PC-9 (cell line): ENCODE measurements at regions not wholly inside any gene's neighbourhood (a gene's known extent, or its start where the extent isn't known, plus 50 kb on each side); places are given as distances from the start of the nearest gene placed in this dataset.

Experiments
- BruUV-seq: library from RNA; stranded (reverse); fragments of 400-500 nt; replicated peaks from 2 replicates; lab custom pipeline; 2021; lab: Mats Ljungman, UMichigan
- CTCF ChIA-PET: fragments of 300-600 bp; sonication (Branson Sonifier 250); formaldehyde crosslinking; loops from one replicate; lab custom pipeline; 2022; ENCODE audit warnings: antibody characterized with exemption; lab: Charles Lee
- POLR2A ChIA-PET: fragments of 300-600 bp; sonication (Branson Sonifier 250); formaldehyde crosslinking; loops from one replicate; lab custom pipeline; 2022; ENCODE audit warnings: antibody characterized with exemption; ENCODE audit not compliant: unreplicated experiment; lab: Charles Lee
- DNase-seq, 2 experiments: peaks; one replicate each; pipeline versions ENCODE4 v3.0.0 to v3.0.0-alpha.2; 2015 to 2022; ENCODE audit warnings: mixed read lengths in 1 of 2
- H2AFZ ChIP-seq: fragments of 200-600 bp; sonication (generic); 2 replicates; pipeline ENCODE4 v1.8.1; 2017; ENCODE audit warnings: antibody characterized with exemption
- H3F3A ChIP-seq: fragments of 200-600 bp; sonication (generic); 2 replicates; pipeline ENCODE4 v1.8.1; 2017; ENCODE audit warnings: antibody characterized with exemption, mild to moderate bottlenecking, low read depth; ENCODE audit not compliant: insufficient read depth
- H3K27ac ChIP-seq: fragments of 200-600 bp; sonication (generic); 2 replicates; pipeline ENCODE4 v1.6.1; 2016; ENCODE audit warnings: mixed run types
- H3K27me3 ChIP-seq: fragments of 200-600 bp; sonication (generic); 2 replicates; pipeline ENCODE4 v1.6.1; 2016; ENCODE audit warnings: low read depth, mixed run types; ENCODE audit not compliant: insufficient read depth
- H3K36me3 ChIP-seq: fragments of 200-600 bp; sonication (generic); 2 replicates; pipeline ENCODE4 v1.6.1; 2016; ENCODE audit warnings: low read depth, mixed run types
- H3K4me1 ChIP-seq: fragments of 200-600 bp; sonication (generic); replicated peaks from 2 replicates; pipeline ENCODE4 v1.6.1; 2016; ENCODE audit warnings: mixed run types; ENCODE audit not compliant: insufficient read depth
- H3K4me2 ChIP-seq: fragments of 200-600 bp; sonication (generic); 2 replicates; pipeline ENCODE4 v1.6.1; 2017; ENCODE audit warnings: mixed run types
- H3K4me3 ChIP-seq: fragments of 200-600 bp; sonication (generic); 2 replicates; pipeline ENCODE4 v1.6.1; 2016; ENCODE audit warnings: mixed run types
- H3K79me2 ChIP-seq: fragments of 200-600 bp; sonication (generic); 2 replicates; pipeline ENCODE4 v1.6.1; 2017; ENCODE audit warnings: low read depth, mixed run types
- H3K9me2 ChIP-seq: fragments of 200-600 bp; sonication (generic); 2 replicates; pipeline ENCODE4 v1.8.1; 2017; ENCODE audit warnings: mild to moderate bottlenecking; ENCODE audit not compliant: insufficient read depth
- H3K9me3 ChIP-seq: fragments of 200-600 bp; sonication (generic); 2 replicates; pipeline ENCODE4 v1.8.1; 2016; ENCODE audit warnings: low read depth; ENCODE audit not compliant: insufficient read depth
- H4K20me1 ChIP-seq: fragments of 200-600 bp; sonication (generic); 2 replicates; pipeline ENCODE4 v1.8.1; 2017; ENCODE audit not compliant: insufficient read depth
- EZH2 ChIP-seq: fragments of 200-600 bp; sonication (generic); IDR thresholded peaks from 2 replicates; pipeline ENCODE4 v1.8.0; 2017; ENCODE audit warnings: antibody characterized with exemption, low read depth
- intact Hi-C: fragments of 100-400 bp; cut with micrococcal nuclease; formaldehyde crosslinking; loops from one replicate; pipeline ENCODE4 v1.10.0; 2022; ENCODE audit not compliant: unreplicated experiment
- TF ChIP-seq, protein P1 (sequence below): fragments of 200-600 bp; sonication (generic); conservative IDR thresholded peaks from 2 replicates; pipeline ENCODE4 v1.6.1; 2017; ENCODE audit warnings: mixed run types, antibody characterized with exemption, mild to moderate bottlenecking, moderate library complexity

- no peaks in the 10 kb centered on the region for H3K36me3 ChIP-seq
- H3K4me1 ChIP-seq: no peaks in the 10 kb centered on the region
- H3K9me2 ChIP-seq: no peaks in the 10 kb centered on the region
- H3K9me3 ChIP-seq: no peaks in the 10 kb centered on the region
- no peak overlapping the region for H3K4me2 ChIP-seq
- no peak for DNase-seq
- H3K79me2 ChIP-seq: no peaks in the 10 kb centered on the region
- H3F3A ChIP-seq: no peaks in the 10 kb centered on the region
- no peaks in the 10 kb centered on the region for H4K20me1 ChIP-seq
- no peaks in the 10 kb centered on the region for H3K27me3 ChIP-seq
- ChIA-PET POLR2A (no interaction called here), CTCF (no interaction called here)
- no peak overlapping the region for H3K4me3 ChIP-seq
- no TSS peak for BruUV-seq
- intact Hi-C loops: no loop called here
- H2AFZ ChIP-seq: no peak overlapping the region
- no peak overlapping the region for H3K27ac ChIP-seq
- TF ChIP-seq, protein P1, sequence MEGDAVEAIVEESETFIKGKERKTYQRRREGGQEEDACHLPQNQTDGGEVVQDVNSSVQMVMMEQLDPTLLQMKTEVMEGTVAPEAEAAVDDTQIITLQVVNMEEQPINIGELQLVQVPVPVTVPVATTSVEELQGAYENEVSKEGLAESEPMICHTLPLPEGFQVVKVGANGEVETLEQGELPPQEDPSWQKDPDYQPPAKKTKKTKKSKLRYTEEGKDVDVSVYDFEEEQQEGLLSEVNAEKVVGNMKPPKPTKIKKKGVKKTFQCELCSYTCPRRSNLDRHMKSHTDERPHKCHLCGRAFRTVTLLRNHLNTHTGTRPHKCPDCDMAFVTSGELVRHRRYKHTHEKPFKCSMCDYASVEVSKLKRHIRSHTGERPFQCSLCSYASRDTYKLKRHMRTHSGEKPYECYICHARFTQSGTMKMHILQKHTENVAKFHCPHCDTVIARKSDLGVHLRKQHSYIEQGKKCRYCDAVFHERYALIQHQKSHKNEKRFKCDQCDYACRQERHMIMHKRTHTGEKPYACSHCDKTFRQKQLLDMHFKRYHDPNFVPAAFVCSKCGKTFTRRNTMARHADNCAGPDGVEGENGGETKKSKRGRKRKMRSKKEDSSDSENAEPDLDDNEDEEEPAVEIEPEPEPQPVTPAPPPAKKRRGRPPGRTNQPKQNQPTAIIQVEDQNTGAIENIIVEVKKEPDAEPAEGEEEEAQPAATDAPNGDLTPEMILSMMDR: no peak
- TF ChIP-seq EZH2: no peak
These were observed 589.5 kb upstream of the NXPH2 start for GRCh38 chr2:139369423-139370409.

GRCh38 chr2:139367416-139367815 lies 587.2 kb upstream of the NXPH2 start:
- intact Hi-C loops: no loop called here
- ChIA-PET CTCF (no interaction called here), POLR2A (interaction anchor here (0.5 kb wide), 1 partner anchor 1305 kb away, joined by 6 read pairs; no protein-coding TSS in a partner anchor)
- Histone ChIP-seq H3K4me2 (no peak overlapping the region), H3K27me3 (no peaks in the 10 kb centered on the region), H2AFZ (no peak overlapping the region), H3K27ac (no peak overlapping the region), H3K4me1 (no peaks in the 10 kb centered on the region), H3K36me3 (no peaks in the 10 kb centered on the region), H3F3A (no peaks in the 10 kb centered on the region), H4K20me1 (no peaks in the 10 kb centered on the region), H3K4me3 (no peak overlapping the region), H3K9me2 (no peaks in the 10 kb centered on the region), H3K9me3 (no peaks in the 10 kb centered on the region), H3K79me2 (no peaks in the 10 kb centered on the region)
- TF ChIP-seq EZH2: no peak
- TF ChIP-seq, protein P1: no peak
- DNase-seq: no peak
- no TSS peak for BruUV-seq

- H3K79me2 ChIP-seq: no peaks in the 10 kb centered on the region
- POLR2A ChIA-PET: no interaction called here
- DNase-seq: no peak
- no peak overlapping the region for H3K27ac ChIP-seq
- H3K9me3 ChIP-seq: no peaks in the 10 kb centered on the region
- no peaks in the 10 kb centered on the region for H3K9me2 ChIP-seq
- no peaks in the 10 kb centered on the region for H4K20me1 ChIP-seq
- intact Hi-C loops: no loop called here
- H3K4me3 ChIP-seq: no peak overlapping the region
- CTCF ChIA-PET: no interaction called here
- TF ChIP-seq, protein P1: no peak
- TF ChIP-seq EZH2: no peak
- no peaks in the 10 kb centered on the region for H3K27me3 ChIP-seq
- no peaks in the 10 kb centered on the region for H3K36me3 ChIP-seq
- H3K4me1 ChIP-seq: no peaks in the 10 kb centered on the region
- no TSS peak for BruUV-seq
- no peak overlapping the region for H3K4me2 ChIP-seq
- H2AFZ ChIP-seq: no peak overlapping the region
- no peaks in the 10 kb centered on the region for H3F3A ChIP-seq
These were observed 586.5 kb upstream of the NXPH2 start for GRCh38 chr2:139366681-139367080.
